HG03039 (cell line): ENCODE measurements at regions not wholly inside any gene's neighbourhood (a gene's known extent, or its start where the extent isn't known, plus 50 kb on each side); places are given as distances from the start of the nearest gene placed in this dataset.
"Not testable (repeated sequence)": the region's sequence is repeated elsewhere in the genome, so short reads cannot be mapped to it uniquely, and the experiment has no call there.

Experiments used
- ATAC-seq: cut with Tn5 transposase; IDR thresholded peaks from one replicate; pipeline ENCODE4 v1.9.1; 2021; ENCODE audit warnings: mild to moderate bottlenecking, moderate library complexity; ENCODE audit not compliant: unreplicated experiment

DNA sequence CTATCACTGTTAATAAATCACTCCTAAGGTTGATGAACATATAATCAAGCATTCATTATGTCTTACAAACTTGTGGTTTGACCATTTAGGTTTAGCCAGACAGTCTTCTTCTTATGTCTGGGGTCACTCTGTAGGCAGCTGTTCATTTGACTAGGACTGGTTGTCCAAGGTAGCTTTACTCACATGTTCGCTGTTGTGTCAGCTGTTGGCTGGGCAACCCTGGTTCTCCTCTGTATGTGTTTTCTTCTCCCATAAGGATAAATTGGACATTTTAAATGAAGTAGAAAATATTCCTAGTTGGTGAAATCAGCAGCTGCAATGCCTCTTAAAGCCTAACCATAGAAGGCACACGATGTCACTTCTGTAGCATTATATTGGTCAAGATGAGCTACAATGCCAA lies 635.1 kb downstream of the EPHA3 start:
- ATAC-seq = no peak

DNA sequence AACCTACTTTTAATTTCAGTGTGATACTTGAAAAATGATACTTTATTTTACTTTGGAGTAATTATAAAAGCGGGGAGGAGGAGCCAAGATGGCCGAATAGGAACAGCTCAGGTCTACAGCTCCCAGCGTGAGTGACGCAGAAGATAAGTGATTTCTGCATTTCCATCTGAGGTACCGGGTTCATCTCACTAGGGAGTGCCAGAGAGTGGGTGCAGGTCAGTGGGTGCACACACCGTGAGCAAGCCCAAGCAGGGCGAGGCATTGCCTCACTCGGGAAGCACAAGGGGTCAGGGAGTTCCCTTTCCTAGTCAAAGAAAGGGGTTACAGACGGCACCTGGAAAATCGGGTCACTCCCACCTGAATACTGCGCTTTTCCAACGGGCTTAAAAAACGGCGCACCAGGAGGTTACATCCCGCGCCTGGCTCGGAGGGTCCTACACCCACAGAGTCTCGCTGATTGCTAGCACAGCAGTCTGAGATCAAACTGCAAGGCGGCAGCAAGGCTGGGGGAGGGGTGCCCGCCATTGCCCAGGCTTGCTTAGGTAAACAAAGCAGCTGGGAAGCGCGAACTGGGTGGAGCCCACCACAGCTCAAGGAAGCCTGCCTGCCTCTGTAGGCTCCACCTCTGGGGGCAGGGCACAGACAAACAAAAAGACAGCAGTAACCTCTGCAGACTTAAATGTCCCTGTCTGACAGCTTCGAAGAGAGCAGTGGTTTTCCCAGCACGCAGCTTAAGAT lies 640.3 kb downstream of the EPHA3 start:
- not testable (repeated sequence) for ATAC-seq

DNA sequence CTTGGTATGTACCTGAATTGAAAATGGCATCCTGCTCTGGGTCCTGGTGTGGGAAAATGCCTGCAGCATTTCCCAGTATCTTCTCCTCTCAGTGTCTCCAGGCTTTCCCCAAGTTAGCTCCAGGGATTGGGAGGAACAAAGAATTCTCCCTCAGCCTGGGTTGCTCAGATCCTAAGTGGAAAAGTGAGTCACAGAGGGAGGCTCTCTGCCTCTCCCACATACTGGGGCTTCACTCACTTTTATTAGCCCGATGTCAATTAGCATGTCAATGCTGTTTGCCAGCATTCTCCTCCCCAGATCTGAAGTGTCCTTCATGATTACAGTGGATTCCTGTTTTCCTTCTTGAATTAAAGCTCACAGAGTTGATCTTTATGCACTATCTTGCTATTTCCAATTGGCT lies 655.0 kb downstream of the EPHA3 start:
- no peak for ATAC-seq

DNA sequence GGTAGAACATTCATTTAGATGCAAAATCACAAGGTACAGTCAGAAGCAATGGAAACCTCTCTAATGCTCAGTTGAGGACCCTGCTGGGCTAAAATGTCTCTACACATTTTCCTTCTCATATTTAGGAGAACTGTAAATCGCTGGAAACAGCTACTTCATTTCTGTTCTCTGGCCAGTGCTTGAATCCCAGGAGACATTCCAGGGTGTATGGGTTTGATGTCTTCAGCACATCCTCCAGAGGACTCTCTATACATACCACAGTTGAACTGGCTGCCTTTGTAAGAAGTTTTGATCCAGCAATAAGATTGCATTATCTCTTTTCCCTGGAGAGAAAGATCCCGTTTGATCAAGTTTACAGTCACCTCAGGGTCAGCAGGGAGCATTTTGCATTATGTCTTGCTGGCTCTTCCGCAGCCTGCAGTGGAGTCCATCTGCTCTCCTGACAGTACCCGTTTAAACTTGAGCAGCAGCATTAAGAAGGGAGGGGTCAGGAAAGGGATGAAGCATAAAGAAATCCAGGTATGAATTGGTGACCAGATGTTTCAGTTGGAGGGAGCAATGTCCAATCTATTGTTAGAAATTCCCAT lies 676.0 kb downstream of the EPHA3 start:
- no peak for ATAC-seq

DNA sequence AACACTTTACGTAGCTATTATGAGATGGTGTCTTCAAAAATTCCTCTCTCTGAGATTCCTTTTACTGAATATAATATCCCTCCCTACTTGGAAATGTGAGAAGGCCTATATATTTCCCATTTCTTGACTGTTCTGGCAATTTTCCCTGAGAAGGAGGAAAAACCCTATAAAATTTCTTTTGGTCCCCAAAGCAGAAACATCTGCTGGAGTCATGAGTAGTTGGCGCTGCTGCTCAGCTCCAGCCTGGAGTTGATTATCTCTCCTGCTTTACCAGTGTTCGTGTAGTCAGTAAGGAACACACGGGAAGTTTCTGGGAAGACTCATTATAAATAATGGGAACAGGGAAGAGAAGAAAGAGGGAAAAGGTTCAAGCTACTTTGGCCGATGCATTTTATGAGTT lies 680.1 kb downstream of the EPHA3 start:
- no peak for ATAC-seq

DNA sequence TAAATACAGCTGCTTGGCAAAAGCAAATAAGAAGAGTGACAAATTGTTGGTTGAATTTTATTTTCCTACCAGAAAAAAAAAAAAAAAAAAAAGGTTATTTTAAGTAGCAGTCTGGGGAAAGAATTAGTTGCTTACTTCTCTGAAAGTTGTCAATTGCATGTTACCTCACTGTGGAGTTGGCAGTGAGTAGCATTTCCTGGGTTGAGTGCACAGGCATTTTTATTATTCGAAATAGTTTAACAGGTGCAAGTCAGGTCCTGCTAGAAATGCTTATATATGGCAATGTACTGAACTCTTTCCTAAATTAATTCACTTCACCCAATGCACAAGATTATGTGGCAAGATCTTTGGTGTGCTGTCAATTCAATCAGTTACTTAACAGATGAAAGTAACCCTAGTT lies 680.6 kb downstream of the EPHA3 start:
- ATAC-seq = no peak

DNA sequence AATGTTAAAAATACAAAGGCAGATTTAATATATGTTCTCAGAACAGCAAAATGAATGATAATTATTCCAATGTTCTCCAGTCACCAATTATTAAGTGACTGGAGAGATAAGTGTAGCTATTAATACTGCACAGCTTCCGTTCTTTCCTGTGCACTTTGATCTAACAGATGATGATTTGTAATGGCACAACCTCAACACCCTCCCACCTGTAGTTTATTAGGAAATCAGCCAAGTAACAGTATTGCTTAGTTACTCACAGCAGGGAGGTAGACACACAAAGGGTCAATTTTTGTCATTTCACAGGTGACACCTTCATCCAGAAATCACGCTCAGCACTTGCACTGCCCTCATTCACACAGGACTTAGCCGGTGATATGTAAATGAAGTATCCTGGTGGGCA lies 688.1 kb downstream of the EPHA3 start:
- ATAC-seq = no peak

DNA sequence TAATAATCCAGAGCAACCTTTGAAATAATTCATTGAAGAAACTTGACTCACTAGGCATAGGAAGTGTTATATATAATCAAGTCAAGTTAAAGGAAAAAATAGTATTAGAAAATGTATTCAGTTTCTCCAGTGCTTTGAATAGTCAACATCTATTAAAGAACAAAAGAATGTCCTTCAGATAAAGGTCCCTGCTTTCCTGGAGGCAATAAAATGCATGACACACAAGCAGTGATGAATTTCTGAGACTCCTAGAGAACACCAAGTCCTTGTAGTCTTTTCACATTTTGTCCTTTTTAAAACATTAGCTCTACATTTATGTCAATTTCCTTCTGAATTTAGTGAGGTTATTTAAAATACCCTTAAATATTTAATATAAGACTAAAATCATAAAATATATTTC lies 695.5 kb downstream of the EPHA3 start:
- no peak for ATAC-seq

DNA sequence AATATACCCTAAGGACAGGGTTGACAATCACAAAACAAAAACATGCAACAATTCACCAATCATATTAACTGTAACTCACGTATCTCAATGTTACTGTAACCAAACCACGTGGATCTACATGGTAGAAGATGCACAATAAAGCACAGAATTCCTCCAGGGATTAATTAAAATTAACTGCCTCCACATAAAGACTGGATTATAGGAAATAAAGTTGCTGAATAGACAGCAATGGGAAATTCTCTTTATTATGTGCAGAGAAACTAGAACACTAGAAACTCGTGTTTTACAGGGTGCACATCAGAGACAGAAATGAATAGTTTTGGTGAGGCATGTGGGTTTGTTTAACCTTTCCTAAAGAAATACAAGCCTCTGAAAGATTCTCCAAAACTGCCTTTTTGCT lies 696.3 kb downstream of the EPHA3 start:
- no peak for ATAC-seq

DNA sequence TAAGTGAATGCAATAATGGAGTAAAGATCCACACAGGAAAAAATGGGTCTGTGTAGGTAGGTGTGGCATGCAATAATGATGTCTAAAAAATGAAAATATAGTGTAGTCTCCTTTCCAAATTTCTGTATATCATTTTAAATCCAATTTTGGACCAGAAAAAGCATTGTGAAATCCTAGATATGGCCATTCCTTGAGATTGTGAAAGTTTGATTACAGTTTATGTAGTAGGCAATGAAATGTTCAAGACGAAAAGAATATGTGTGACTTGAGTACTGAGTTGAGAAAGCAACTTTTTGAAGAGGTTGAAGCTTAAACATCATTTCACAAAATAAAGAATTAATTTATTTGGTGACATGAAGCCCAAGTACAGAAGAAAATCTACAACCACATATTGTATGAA lies 698.7 kb downstream of the EPHA3 start:
- no peak for ATAC-seq

DNA sequence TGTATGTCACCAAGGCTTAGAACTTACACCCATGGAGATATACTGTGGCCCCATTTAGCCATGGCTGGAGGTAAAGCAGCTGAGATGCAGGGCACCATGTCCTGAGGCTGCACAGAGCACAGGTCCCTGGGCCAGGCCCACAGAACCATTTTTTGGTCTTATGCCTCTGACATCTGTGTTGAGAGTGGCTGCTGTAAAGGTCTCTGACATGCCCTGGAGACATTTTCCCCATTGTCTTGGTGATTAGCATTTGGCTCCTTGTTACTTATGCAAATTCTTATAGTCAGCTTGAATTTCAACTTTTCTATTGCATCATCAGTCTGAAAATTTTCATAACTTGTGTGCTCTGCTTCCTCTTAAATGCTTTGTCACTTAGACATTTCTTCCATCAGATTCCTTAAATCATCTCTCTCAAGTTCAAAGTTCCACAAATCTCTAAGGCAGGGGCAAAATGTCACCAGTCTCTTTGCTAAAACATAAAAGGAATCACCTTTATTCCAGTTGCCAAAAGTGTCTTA lies 701.3 kb downstream of the EPHA3 start:
- no peak for ATAC-seq

DNA sequence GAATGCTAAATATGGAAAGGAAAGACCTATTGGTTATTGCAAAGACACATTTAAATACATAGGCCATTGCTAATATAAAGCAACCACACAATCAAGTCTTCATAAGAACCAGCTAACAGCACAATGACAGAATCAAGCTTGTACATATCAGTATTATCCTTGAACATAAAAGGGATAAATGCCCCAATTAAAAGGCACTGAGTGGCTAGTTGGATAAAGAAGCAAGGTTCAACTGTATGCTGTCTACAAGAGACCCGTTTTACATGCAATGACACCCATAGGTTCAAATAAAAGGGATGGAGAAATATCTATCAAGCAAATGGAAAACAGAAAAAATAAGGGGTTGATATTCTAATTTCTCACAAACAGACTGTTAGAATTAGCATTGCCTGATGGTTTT lies 706.1 kb downstream of the EPHA3 start:
- no peak for ATAC-seq

DNA sequence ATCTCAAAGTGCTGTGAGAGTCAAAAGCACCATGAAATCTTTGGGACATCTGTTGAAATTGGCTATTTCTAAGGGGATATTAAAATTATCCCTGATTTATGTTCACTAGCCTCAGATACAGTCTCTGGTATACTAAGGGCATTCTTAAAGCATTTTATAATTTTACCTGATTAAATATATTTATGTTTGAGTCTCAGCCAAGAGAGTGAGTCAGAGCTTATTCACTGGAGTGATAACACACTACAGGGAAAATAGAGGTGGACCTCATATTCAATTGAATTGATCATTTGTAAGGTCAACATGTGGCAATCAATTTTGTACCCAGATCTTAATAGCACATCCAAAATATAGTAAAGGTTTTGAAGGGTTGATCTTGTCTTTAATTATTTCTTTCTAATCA lies 733.6 kb downstream of the EPHA3 start:
- no peak for ATAC-seq

DNA sequence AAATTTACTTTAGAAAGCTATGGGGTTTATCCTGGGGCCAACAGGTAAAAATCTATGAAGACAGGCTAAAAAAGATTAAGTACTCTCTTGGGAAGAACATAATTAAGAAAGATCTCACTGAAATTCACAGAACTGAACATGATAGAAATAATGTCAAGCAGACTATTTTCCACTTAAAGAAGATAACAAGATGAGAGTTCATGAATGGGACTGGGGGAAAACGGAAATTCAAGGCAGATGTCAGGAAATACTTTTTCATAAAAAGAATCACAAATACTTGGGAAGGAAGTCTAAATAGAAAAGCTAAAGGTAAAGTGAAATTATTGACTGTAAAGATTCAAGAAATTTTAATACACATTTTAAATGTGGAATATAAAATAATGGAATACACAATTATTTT lies 737.6 kb downstream of the EPHA3 start:
- no peak for ATAC-seq

DNA sequence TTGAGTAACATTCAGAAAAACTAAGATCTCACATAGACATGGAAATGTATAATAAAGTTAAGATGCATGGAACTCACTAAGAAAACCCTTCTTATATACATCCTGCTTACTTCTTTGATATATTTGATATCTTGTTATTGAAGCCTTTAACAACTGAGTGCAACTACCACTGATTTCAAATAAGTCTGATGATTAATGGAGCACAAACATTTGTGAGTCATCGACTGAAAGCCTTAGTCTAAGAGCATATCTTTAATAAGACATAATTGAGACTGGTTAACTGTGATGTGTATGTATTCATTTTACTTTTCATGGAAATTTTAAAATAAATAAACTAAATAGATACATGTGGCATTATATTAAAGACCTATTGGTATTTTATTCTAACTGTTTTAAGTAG lies 740.5 kb downstream of the EPHA3 start:
- no peak for ATAC-seq

DNA sequence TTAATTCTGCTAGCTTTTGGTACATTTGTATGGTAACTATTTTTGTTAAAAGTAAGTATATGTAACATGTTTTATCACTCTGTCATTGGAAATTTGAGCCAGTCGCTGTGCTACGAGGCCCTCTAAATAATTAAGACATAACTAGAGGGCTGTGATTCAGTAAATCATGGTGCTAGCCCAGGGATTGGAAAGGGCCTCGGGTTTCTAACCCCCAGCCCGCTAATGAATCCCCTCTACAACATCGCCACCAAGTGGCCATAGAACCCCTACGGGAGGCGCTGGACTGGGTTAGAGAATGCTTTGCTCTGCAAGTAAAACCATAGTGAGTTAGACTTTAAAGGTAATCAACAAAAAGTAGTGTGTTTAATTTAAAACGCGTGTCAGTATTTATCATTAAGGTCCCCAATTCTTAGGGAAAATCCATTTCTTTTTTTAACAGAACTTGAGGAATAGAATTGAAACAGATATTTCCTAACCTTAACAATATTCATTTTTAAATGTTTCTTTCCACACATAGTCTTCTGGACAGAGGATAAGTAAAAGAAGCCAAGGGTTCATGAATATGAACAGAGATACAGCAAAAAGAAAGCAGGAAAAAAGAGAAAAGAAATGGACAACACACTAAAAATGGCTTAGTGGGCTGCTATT lies 744.7 kb downstream of the EPHA3 start:
- no peak for ATAC-seq

DNA sequence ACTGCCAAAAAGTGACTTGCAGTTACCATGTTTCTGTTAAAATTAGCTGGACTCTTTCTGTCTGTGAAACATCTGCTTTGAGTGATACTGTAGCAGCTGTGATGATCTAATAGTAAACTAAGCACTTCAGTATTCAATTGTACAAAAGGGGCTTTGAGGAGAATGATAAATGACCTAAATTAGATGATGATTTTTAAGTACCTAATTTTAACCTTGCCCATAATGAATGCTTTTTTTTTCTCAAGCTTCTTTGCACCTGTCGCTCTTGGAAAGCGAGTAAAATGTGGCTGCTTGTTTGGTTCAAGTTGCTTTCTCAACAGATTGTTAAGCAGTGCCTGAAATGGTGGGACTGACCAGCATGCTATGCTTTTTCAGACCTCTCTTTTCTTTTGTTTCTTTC lies 752.3 kb downstream of the EPHA3 start:
- no peak for ATAC-seq

DNA sequence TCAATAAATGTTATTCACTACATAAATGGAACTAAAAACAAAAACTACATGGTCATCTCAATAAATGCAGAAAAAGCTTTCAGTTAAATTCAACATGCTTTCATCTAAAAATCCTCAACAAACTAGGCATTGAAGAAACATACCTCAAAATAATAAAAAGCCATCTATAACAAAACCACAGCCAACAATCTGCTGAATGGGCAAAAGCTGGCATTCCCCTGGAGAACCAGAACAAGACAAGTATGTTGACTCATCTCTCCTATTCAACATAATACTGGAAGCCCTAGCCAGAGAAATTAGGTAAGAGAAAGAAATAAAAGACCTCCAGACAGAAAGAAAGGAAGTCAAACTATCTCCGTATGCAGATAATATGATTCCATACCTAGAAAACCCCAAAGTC lies 759.9 kb downstream of the EPHA3 start:
- ATAC-seq = no peak

DNA sequence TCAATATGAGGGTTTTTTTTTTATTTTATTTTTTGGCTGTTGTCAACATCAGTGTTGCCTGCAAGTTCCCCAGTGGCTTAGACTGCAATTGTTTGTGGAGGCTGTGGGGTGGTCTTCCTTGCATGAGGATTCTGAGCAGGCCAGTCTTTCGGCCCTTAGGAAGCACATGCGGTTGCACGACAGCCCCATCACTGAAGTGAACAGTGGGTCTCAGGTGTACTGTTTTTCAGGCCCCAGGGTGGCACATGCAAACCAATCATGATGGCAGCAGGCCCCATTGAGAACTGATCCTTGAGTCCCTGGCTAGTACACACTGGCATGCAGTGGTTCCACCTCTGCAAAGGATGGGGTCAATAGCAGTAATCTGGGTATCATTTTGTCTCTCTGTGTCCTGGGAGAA lies 768.7 kb downstream of the EPHA3 start:
- ATAC-seq = no peak

DNA sequence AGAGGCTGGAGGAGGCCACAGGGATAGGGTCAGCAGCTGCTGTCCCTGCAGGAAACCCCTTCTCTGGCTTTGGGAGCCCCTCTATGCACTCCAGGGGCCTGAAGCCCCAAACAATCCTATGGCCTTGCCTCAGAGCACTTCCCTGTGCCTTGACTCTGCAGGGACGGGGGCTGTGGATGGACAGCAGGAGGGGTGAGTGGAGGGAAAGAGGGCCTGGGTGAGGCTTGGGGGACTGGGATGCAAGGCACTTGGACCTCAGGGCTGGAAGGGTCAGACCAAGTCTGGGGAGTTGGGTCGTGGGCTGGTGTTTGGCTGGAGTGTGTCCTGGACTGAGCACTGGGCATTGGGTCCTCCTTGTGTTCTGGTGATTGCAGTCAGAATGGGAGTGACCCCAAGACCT lies 769.8 kb downstream of the EPHA3 start:
- ATAC-seq = no peak

DNA sequence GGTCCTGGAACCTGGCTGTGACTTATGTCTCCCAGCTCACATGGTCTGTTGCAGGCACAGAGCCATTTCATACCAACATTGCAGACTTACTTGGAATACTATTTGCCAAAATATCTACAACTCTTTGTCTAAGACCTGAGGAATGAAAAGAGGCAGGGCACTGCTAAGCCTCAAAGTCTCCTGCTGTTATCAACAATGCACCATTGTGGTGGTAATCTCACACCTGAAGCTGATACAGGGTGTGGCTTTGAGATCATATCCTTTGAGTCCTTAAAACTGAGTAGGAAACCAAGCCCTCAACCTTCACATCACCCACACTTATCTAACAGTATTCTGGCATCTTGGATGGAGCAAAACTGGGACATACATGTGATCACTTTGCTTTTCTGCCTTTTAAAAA lies 782.0 kb downstream of the EPHA3 start:
- ATAC-seq = no peak

DNA sequence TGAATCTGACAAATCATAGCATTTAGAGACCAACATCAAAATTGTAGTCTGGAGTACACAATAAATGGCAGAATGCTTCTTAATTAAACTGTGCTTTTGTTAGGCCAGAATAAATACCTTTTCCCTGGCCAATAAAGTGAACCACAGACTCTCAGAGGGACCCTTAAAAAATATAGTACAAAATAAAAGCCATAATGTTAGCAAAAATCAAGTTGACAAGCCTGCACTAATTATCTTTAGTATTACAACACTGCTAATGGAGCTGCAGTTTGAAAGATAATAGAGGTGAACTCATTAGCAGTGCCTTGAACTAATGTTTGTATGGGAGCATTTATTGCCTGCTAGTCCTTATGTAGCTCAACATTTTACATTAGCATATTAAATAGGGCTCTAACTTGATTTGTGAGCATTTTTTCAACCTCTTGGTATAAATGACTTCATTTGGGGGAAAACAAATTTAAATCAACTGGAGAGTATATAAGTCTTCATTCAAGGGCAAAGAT lies 801.3 kb downstream of the EPHA3 start:
- no peak for ATAC-seq
